ENCODE measurements at regions not wholly inside any gene's neighbourhood (a gene's known extent, or its start where the extent isn't known, plus 50 kb on each side); places are given as distances from the start of the nearest gene placed in this dataset.
A peak's percentile ranks its signal among the peaks of the same experiment; 100 is the strongest.

GRCh38 chr20:39547546-39548408 lies 585.6 kb downstream of the DHX35 start:
- intact Hi-C loops (cut with DNase I; ENCODE audit: low total_unique reads): no loop called here
- H3K27ac ChIP-seq: no peak overlapping the region
- TF ChIP-seq POLR2AphosphoS5 (IDR thresholded peaks at IDR 0.05) (no peak), CTCF (IDR thresholded peaks at IDR 0.05) (no peak), POLR2A (IDR thresholded peaks at IDR 0.05) (no peak), EP300 (IDR thresholded peaks at IDR 0.05) (no peak)

GRCh38 chr20:39541136-39541803 lies 579.1 kb downstream of the DHX35 start:
- Histone ChIP-seq H3K27me3 (no peaks in the 10 kb centered on the region), H3K4me1 (no peaks in the 10 kb centered on the region), H3K9me3 (no peaks in the 10 kb centered on the region), H3K36me3 (no peaks in the 10 kb centered on the region), H3K27ac (no peak overlapping the region), H3K4me3 (no peak overlapping the region)
- DNase-seq: peak in 1 of 2 donors; percentile 4
- WGBS, 5 donors: 69 to 91% (median 79%) methylated on average over 2 of the region's 2 CpGs
- intact Hi-C loops (cut with DNase I; ENCODE audit: low total_unique reads): no loop called here
- no peak for TF ChIP-seq EP300 (IDR thresholded peaks at IDR 0.05)
- no peak for TF ChIP-seq POLR2A (IDR thresholded peaks at IDR 0.05)
- TF ChIP-seq CTCF (IDR thresholded peaks at IDR 0.05): no peak
- TF ChIP-seq POLR2AphosphoS5 (IDR thresholded peaks at IDR 0.05): no peak

More at GRCh38 chr20:39547546-39548408, 585.6 kb downstream of the DHX35 start:
- no peaks in the 10 kb centered on the region for H3K9me3 ChIP-seq
- peaks cover 0 to 7% (median 0%) of the 10 kb centered on the region in 3 donors for H3K27me3 ChIP-seq
- H3K4me3 ChIP-seq: no peak overlapping the region
- peak in 1 of 2 donors; percentile 4 for DNase-seq
- H3K4me1 ChIP-seq: no peaks in the 10 kb centered on the region
- no peaks in the 10 kb centered on the region for H3K36me3 ChIP-seq
- 65 to 77% (median 69%) methylated on average over 6 of the region's 6 CpGs for WGBS, 5 donors

- no peaks in the 10 kb centered on the region for H3K36me3 ChIP-seq
- H3K27me3 ChIP-seq: no peaks in the 10 kb centered on the region
- no peak for DNase-seq
- intact Hi-C loops (cut with DNase I; ENCODE audit: low total_unique reads): no loop called here
- H3K4me3 ChIP-seq: no peak overlapping the region
- no peak for TF ChIP-seq EP300 (IDR thresholded peaks at IDR 0.05)
- TF ChIP-seq CTCF (IDR thresholded peaks at IDR 0.05): no peak
- no peak for TF ChIP-seq POLR2A (IDR thresholded peaks at IDR 0.05)
- TF ChIP-seq POLR2AphosphoS5 (IDR thresholded peaks at IDR 0.05): no peak
- no peak overlapping the region for H3K27ac ChIP-seq
- H3K4me1 ChIP-seq: no peaks in the 10 kb centered on the region
- no peaks in the 10 kb centered on the region for H3K9me3 ChIP-seq
Measured at GRCh38 chr20:39538317-39538716, 576.2 kb downstream of the DHX35 start.

GRCh38 chr20:39535301-39535700 lies 573.2 kb downstream of the DHX35 start:
- Histone ChIP-seq H3K36me3 (no peaks in the 10 kb centered on the region), H3K4me3 (no peak overlapping the region), H3K27ac (no peak overlapping the region), H3K9me3 (no peaks in the 10 kb centered on the region), H3K4me1 (no peaks in the 10 kb centered on the region), H3K27me3 (no peaks in the 10 kb centered on the region)
- DNase-seq: no peak
- no peak for TF ChIP-seq POLR2A (IDR thresholded peaks at IDR 0.05)
- no peak for TF ChIP-seq CTCF (IDR thresholded peaks at IDR 0.05)
- TF ChIP-seq EP300 (IDR thresholded peaks at IDR 0.05): no peak
- no peak for TF ChIP-seq POLR2AphosphoS5 (IDR thresholded peaks at IDR 0.05)
- WGBS, 5 donors: 81 to 96% (median 90%) methylated on average over 1 of the region's 1 CpG
- intact Hi-C loops (cut with DNase I; ENCODE audit: low total_unique reads): no loop called here

All from stomach (tissue), 8 donors.